OCI-LY3 (cell line): ENCODE measurements at regions not wholly inside any gene's neighbourhood (a gene's known extent, or its start where the extent isn't known, plus 50 kb on each side); places are given as distances from the start of the nearest gene placed in this dataset.

ENCODE experiments used
- EZH2phosphoT487 ChIP-seq: fragments of 200-600 bp; shearing (Covaris generic); IDR thresholded peaks from 2 replicates; pipeline ENCODE4 v1.6.1; 2018; ENCODE audit warnings: antibody characterized with exemption, mixed run types, low read depth
- TF ChIP-seq, protein P1 (sequence below): fragments of 200-600, 300-600 bp; sonication (generic); IDR thresholded peaks from 2 replicates; pipeline ENCODE4 v1.5.1; 2014; ENCODE audit warnings: antibody characterized with exemption, low read length, low read depth

DNA sequence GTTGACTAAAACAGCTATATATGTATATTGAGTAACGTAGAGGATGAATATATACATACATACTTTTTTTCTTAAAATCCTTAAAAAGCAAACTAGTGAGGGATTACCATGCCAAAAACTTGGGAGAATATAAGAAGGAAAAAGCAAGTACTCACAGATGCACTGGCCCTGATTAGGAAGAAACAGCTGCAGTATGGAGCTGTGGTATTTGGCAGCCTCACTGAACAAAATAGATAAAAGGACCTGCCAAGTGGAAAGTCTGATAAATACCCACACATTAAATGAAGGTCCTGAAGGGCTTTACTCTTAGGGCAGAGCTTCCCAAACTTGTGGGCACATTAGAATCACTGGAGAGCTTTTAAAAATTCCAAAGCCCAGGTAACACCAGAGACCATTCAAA lies 80.6 kb downstream of the FEM1C start:
- TF ChIP-seq, protein P1, sequence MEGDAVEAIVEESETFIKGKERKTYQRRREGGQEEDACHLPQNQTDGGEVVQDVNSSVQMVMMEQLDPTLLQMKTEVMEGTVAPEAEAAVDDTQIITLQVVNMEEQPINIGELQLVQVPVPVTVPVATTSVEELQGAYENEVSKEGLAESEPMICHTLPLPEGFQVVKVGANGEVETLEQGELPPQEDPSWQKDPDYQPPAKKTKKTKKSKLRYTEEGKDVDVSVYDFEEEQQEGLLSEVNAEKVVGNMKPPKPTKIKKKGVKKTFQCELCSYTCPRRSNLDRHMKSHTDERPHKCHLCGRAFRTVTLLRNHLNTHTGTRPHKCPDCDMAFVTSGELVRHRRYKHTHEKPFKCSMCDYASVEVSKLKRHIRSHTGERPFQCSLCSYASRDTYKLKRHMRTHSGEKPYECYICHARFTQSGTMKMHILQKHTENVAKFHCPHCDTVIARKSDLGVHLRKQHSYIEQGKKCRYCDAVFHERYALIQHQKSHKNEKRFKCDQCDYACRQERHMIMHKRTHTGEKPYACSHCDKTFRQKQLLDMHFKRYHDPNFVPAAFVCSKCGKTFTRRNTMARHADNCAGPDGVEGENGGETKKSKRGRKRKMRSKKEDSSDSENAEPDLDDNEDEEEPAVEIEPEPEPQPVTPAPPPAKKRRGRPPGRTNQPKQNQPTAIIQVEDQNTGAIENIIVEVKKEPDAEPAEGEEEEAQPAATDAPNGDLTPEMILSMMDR: no peak
- TF ChIP-seq EZH2phosphoT487: no peak
